Activated CD8-positive, alpha-beta memory T cell treated with anti-CD3 and anti-CD28 coated beads, Interleukin-2, amount 50 U/mL, for 48 hours (primary cell): ENCODE measurements at regions not wholly inside any gene's neighbourhood (a gene's known extent, or its start where the extent isn't known, plus 50 kb on each side); places are given as distances from the start of the nearest gene placed in this dataset.
"Not testable (repeated sequence)": the region's sequence is repeated elsewhere in the genome, so short reads cannot be mapped to it uniquely, and the experiment has no call there.

Source experiments
- DNase-seq: peaks from one replicate; pipeline ENCODE4 v3.0.0-alpha.2; 2020

DNA sequence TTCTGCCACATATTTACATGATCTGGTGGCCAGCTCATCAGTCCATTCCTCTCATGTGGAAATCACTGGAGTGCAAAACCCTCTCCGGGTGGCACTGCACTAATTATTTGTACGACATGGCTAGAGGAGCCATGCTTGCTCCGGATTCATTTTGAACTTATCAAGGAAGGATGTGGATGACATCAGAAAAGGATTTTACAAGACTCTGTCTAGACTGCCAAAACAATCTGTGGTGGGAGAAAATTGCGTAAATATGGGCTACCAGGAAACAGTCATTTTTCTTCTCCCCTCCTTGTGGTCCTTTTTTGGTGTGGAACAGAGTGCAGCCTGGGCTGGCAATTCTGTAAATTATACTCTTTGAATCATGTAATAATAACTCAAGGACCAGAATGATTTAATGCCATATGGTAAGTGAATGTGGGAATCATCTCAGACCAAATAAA lies 123.4 kb upstream of the IFNE start:
- DNase-seq: no peak

DNA sequence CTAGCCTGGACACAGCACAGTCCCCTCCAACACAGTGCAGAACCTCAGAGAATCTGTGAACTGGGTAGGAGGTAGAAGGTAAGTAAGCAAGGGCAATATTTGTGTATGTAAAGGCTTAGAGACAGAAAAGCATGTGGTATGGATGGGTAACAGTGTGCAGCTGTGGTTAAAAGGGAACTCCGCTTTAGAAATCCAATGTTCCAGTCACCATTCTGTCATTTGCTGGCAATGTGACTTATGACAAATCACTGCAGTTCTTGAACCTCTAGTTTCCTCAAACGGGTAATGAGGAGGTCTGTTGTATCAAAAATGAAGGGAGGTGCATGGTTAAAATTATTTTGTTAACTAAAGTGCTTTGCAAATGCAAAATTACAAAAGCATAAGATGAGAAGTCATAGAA lies 125.5 kb upstream of the IFNE start:
- no peak for DNase-seq

DNA sequence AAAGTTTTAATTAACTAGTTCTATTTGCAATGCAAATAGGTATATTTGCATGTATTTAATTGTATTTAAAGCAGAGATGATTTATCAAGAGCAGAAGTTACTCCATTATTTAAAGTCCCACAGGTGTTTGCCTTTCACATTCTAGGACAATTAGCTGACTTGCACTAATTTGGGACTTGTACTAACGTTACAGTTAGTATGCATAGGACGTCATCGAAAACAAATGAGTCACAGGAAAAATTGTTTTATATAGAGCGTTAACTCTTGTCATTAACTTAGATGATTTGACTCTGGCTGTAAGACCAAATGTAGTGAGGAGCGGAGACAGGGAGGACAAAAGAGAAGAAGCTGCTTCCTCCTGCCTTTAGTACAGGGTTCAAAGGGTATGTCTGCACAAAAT lies 126.1 kb upstream of the IFNE start:
- no peak for DNase-seq

GRCh38 chr9:21609506-21609905 lies 127.4 kb upstream of the IFNE start:
- no peak for DNase-seq

DNA sequence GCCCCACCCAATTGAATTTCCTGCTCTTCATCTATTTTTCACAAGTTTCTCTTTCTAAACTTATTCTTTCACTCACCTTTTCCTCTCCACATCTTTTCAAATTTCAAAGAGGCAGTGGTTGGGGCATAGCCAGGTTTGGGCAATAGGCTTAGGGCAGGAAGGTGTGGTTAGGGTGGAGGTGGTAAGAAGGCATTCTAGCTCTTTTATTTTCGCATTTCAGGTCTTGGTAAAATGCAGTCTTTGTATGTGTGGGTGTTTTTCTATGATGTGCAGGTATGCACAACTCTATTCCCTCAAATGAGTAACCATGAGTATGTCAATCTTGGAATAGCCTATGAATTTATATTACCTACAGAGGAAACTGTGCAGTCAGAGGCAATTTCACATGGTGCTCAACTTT lies 129.8 kb upstream of the IFNE start:
- DNase-seq: no peak

DNA sequence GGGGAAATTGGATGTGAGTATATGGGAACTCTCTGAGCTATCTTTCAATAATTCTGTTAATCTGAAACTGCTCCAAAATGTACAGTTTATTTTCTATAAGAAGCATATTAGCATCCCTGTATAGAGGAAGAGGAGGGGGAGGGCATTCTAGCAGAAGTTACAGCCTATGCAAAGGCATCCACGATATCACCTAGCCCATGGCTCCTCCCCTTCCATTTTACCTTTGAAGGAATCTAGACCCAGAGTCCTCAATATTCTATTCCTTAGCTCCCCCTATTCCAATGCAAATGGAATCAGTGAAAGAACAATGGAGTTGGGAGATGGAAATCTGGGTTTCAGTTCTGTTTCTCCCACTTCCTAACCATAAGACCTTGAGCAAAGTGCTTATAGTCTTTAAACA lies 132.9 kb upstream of the IFNE start:
- no peak for DNase-seq

- no peak for DNase-seq
These were observed 133.3 kb upstream of the IFNE start for GRCh38 chr9:21615446-21615845.

DNA sequence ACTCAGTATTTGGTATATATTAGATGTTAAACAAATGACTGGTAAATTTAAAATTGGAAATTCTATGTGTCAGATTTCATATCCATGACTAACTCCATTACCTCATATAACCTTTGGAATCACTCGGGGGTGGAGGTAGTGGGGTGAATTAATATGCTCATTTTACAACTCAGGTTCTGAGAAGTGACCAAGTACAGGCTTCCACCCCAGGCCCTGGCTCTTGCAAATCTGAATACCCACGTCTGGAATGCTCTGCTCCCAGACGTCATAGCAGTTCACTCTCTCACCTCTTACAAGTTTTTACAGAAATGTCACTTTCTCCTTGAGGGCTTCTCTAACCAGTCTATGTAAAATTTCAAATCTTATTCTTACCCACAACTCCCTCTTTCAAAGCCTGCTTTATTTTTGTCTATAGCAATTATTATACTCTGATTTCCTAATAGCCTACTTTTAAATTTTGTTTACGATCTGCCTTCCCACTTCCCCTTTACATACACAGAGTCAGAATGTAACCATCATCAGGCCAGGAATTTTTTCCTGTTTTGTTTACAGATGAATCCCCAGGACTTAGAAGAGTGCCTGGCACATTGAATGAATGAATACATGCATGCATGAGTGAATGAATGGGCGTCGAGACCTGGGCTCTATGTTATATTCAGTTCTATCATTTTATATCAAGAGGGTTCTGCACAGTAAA lies 134.1 kb upstream of the IFNE start:
- DNase-seq: no peak

DNA sequence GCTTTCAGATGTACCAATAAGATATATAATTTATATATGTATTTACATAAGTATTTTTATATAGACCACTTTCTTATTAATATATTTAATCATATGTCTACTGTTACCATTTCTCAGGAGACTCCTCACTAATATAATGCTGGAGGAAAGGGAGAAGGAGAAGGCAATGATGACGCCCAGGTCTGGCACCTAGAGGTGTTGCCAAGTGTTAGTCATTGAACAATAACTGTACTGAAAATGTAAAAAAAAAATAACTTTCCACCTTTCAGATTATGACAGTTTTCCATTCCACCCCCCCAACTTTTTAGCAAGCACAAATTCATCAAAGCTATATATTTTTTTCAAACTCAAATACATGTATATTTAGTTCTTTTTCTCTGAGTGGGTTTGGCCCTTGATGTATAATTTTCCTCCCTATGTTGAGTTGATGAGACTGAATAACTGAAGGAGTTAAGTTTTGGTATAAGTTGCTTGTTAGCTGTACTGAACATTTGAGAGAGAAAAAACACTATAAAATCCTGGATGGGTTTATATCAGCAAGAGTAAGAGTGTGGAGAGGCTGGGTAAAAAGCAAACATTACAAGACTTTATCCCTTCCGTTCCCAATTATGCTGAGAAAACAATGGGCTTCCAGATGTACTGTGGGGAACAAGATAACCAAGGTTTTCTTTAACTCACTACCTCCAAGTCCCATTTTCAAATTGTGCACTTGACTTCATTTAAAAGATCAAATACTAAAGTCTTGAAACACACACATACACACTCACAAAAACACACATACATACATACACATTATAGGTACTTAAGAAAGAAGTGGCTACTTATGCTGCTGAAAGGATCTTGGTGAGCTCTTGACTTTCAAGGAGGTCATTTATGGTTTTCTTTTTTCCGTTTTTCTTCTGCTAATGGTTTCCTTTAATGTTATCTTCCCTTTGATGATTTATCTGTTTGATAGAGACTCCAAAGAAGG lies 142.8 kb upstream of the IFNE start:
- no peak for DNase-seq

DNA sequence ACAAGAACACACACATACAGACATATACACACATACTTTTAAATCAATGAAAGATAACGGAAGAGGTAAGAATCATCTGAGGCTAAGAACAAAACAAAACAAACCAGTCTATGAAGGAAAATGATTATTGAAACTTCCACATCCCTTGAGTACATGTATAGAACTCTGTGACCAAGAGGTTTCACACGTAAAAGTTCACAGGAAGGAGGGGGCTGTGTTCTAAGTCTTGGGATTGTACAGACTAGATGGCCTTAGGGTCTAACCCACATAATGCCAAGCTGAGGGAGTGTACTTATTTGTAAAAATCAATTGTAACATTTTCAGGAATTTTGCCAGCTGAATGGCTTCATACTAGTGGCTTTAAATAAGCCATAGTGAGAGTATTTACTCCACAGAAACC lies 144.4 kb upstream of the IFNE start:
- no peak for DNase-seq

DNA sequence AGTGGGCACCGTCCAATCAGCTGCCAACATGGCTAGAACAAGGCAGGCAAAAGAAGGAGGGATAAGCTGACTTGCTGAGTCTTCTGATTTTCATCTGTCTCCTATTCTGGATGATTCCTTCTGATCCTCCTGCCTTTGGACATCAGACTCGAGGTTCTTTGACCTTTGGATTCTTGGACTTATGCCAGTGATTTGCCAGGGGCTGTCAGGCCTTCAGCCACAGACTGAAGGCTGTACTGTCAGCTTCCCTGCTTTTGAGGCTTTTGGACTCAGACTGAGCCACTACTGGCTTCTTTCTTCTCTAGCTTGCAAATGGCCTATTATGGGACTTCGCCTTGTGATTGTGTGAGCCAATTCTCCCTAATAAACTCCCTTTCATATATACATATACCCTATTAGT lies 146.8 kb upstream of the IFNE start:
- not testable (repeated sequence) for DNase-seq

- no peak for DNase-seq
These were observed 152.8 kb upstream of the IFNE start for GRCh38 chr9:21634951-21635350.

GRCh38 chr9:21638104-21638503 lies 156.0 kb upstream of the IFNE start:
- DNase-seq: no peak

- no peak for DNase-seq
These were observed 149.3 kb upstream of the MTAP start for GRCh38 chr9:21653091-21653490.

DNA sequence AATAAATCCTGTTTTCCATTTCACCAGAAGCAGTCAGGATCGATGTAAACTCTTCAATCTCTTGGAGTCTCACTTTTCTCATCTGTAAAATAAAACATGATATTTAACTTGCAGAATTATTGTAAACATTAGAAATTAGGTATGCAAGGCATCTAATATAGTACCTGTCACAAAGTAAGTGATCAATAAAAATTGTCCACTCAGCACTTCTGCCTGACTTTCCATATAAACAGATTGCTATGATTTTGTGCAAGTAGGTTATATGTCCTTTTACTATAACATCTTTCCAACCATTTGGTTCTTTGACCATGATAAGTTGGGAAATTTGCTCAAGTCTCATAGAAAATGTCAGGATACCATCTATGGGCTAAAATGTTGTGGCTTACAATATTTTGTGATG lies 148.8 kb upstream of the MTAP start:
- no peak for DNase-seq

GRCh38 chr9:21656776-21657674 lies 145.4 kb upstream of the MTAP start:
- DNase-seq: no peak

GRCh38 chr9:21657966-21658667 lies 144.3 kb upstream of the MTAP start:
- no peak for DNase-seq

- DNase-seq: no peak
These were observed 141.5 kb upstream of the MTAP start for GRCh38 chr9:21660976-21661375.

DNA sequence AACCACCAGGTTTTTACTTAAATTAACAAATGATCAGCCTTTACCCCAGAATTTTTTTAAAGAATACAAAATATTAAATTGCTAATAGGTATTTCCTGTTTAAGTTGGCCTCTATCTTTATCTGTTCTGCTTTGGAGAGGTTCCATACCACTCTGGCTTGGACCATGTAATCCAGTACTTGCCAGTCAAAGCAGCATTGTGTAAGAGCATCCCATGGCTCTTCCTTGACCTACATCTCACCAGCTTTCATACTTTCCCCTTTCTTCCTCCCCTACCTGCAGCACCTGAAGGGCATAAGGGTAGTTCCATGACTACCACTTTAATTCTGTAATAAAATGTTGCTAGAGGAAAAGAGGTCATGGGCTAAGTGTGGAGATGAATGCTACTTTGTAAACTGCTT lies 140.8 kb upstream of the MTAP start:
- DNase-seq: no peak

DNA sequence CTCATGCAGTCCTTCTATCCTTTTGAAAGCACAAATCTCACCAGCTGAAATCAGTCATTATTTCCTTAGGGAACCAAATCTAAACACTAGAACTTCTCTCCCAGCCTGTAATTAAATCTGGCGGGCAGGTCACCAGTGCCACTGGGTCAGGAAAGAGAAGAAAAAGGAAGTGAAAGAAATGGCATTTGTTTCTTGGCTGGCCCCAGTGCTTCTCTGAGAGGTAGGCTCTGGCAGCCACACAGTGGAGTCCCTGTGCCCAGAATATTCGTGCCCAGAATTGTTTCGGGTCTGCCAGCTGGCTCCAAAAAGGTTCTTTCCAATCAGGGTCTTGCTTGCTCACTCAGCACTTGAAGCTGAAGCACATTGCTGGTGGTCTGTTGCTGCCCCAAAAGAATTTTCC lies 133.9 kb upstream of the MTAP start:
- no peak for DNase-seq

DNA sequence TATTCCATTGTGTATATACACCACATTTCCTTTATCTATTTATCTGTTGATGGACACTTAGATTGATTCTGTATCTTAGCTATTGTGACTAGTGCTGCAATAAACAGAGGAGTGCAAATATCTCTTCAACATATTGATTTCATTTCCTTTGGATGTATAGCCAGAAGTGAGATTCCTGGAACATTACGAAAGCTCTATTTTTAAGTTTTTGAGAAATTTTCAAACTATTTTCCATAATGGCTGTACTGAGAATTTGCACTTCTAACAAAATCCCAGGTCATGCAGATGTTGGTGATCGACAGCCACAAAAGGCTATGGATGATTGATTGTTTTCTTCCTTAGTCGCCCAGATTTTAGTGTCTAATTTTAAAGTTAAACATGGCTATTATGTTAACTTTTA lies 132.7 kb upstream of the MTAP start:
- no peak for DNase-seq

DNA sequence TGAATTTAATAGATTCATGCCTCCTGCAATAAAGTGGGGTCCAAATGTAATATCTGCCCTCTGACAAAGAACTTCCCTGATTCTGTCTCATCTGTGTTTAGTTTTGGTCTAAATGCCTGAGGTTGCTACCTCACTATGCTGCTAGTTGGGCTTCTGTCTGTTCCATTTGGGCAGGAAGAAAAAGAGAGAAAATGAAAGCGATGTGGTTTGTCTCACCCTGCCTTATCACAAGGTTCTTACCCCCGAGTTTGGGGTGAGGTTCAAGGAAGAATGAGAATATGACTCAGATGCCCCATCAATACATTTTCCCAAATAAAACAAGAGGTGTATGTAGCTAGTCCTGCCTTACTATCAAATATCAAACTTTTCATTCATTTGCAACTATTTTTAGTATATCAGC lies 132.1 kb upstream of the MTAP start:
- no peak for DNase-seq

DNA sequence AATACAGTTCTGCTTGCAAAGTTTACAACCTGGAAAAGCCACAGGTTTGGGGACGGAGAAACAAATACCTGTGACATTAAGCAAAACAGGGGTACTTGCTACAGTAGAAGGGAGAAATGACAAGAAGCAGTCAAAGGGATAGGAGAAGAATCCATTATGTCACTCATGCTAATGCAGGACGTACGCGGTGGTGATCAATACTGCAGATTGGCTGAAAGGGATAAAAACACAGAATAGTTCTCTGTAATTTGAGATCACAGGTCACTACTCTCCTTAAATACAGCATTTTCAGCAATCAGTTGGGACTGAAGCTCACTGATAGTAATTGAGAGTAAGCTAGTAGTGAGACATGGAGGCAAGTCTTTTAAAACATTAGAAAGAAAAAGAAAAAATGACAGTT lies 130.3 kb upstream of the MTAP start:
- DNase-seq: no peak
